Renal cortex interstitium (tissue), 11 donors: ENCODE measurements at regions not wholly inside any gene's neighbourhood (a gene's known extent, or its start where the extent isn't known, plus 50 kb on each side); places are given as distances from the start of the nearest gene placed in this dataset.
"Not testable (repeated sequence)": the region's sequence is repeated elsewhere in the genome, so short reads cannot be mapped to it uniquely, and the experiment has no call there.

Experiments
- DNase-seq, 11 donors: peaks; one replicate each; pipeline ENCODE4 v3.0.0-alpha.2; 2013; ENCODE audit warnings: low read depth in 9 of 11, low spot score in 4 of 11; ENCODE audit errors: extremely low read depth in 1 of 11

DNA sequence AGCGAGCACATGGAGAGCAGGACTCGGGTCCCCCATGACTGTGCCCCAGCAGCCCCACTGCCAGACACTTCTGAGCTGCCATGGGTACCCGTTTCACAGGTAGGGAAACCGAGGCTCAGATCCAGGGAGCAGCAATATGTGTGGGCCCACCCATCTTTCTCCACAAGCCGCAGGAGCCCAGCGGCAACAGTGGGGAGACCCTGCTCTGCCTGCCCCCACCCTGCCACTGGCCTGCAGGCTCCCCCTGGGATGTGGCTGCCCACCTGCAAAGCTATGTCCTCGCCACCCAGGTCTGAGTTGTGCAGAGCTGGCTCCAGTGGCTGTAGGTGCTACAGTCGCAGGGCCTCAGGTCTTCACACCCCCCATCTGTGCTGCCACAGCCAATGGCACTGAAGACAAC is 50.6 kb upstream of the C1QTNF9B start:
- DNase-seq: no peak

DNA sequence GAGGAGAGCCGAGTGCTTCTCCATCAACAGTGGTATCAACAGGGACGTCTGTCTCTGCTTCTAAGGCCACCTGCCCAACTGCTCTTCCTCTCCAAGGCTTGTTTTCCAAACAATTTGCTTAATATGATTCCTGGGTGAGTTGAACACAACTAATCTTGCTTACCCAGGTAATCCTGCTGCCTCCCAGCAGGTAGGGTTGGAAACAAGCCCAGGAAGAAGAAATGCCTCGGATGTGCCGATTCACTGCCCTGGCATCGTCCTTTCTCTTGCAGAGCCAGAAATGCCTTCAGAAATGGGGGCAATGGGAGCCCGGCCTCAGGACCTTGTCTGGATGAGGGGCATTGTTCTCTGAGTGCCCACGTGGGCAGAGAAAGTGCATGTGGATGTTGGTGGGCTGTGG is 51.9 kb upstream of the C1QTNF9B start:
- DNase-seq: no peak

DNA sequence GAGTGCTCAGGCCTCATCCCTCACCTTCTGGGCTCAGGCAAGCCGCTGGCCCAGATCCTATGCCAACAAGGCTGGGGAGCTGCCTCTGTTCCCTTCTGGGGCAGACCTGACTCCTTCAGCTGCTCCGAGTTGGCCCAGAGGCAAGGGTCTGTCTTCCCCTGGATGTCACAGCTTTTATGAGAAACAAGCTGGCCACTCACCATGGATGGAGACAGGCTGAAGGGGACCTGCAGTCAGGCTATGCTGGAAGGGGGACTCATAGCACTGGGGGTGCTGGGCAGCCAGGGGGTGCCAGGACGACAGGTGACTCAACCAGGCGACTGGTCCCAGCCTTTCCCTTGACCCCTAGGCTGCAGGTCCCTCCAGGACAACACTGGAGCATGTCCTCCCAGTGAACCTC is 52.4 kb upstream of the C1QTNF9B start:
- DNase-seq: no peak

DNA sequence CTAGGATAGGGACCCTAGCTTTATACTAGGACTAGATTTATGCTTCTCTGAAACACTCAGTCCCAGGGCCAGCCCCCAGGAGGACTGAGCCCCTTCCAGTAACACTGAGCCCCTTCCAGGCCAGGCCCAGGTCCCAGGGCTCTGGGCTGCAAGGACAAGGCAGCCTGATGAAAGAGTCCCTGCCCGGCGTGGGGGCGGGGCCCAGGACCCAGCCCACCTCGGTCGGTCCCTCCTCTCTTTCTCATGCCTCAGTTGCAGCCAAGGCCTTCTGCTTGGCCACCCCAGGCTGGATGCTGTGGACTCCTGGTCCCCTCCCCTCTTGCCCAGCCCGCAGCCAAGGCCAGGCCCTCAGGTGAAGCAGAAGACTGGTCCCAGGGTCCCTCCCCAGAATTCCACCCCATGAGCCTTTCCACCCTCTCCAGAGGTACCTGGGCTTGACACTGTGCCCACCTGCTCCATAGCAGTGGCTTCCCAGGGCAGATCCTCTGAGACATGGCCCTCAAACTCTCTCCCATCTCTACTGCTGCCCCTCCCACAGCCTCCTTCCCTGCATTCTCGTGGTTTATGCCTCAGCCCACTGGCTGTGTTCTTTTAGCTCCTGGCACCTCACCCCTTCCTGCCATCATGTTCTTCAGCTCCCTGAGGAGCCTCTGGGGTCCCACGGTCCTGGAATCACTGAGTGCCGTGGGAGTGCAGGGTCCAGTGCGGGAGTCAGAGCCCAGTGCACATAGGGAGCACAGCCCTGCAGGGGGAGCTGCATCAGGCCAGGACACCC is 53.6 kb upstream of the C1QTNF9B start:
- DNase-seq: no peak

DNA sequence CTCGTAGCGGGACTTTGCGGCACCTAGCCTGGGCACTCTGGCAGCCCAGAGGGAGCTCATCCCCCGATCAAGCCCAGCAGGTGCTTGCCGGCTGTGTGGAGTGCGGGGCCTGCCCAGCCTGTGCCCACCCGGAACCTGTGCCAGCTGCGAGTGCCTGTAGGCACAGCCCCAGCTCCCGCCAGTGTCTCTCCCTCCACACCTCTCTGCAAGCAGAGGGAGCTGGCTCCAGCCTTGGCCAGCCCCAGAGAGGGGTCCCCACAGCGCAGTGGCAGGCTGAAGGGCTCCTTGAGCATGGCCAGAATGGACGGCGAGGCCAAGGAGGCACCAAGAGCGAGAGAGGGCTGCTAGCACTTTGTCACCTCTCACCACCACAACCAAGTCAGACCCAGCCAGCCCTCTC is 55.5 kb upstream of the C1QTNF9B start:
- no peak for DNase-seq

DNA sequence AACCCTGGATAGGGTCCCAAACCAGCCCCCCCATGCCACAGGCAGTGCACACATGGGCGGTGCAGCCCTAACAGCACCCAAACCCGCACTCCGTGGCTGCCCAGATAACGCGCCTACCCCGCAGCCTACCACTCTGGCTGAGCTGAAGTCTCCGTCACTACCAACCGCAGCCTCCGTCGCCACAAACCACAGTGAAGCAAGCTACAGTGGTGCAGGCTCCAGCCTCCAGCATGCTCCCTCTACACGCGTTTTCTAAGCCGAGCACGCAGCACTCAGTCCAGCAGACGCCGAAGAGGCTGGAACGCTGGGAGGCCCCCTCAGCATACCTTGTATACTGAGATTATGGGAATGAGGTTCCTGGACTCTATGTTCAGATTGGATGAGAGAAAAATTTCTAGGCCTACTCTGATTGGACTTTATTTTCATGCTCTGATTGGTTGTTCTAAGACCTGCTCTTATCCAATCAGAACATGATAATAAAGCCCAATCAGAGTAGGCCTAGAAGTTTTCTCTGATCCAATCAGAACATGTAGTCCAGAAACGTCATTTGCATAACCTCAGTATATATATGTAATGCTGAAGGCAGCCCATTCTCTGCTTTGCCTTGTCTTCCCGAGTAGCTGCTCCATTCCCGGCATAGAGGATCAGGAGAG is 56.7 kb upstream of the C1QTNF9B start:
- no peak for DNase-seq

DNA sequence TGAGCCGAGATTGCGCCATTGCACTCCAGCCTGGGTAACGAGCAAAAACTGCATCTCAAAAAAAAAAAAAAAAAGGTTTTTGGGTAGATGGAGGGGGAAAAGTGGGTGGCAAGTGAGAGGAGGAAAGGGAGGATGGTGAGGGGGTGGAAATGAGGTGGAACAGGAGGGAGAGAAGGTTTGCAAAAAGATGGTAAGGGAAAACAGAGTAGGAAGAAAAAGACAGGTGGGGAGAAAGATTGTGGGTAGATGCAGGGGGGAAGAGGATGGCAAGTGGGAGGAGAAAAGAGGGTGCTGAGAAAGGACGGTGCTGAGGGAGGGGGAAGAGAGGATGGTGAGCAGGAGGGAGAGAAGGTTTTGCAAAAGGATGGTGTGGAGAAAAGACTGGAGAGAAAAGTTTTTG is 57.8 kb upstream of the C1QTNF9B start:
- DNase-seq: no peak

GRCh38 chr13:23956106-23956505 is 58.8 kb upstream of the C1QTNF9B start:
- no peak for DNase-seq

- no peak for DNase-seq
Observed at GRCh38 chr13:23957981-23958380, 60.7 kb upstream of the C1QTNF9B start.

DNA sequence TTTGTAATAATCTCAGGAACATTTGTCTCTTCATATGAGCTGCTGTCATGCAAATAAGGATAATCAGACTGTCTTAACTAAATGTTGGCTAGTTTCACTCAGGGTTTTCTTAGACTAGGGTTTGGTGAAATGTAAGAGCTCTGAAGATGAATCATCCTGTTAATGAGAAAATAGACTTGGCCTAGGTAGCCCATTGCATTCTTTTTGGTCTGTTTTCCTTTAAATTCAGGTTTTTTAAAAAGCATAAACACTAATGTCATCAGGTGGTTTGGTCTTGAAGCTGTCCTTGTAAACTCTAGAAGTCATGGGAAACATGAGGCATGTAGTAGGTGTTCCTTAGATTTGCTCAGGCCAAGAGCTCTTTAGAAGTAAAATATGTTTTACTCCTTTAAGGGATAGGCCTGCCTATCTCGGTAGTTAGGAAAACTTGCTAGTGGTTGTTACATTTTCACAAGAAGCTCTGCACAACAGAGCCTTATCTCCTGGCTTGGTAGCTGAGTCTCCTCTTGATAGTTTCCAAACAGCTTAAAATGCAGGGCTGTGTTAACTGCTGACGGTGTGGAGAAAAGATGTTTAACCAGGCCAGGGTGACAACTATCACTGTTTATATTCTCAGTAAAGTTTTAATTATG is 62.0 kb upstream of the C1QTNF9B start:
- no peak for DNase-seq

- DNase-seq: no peak
Observed at GRCh38 chr13:23960566-23961156, 63.4 kb upstream of the C1QTNF9B start.

DNA sequence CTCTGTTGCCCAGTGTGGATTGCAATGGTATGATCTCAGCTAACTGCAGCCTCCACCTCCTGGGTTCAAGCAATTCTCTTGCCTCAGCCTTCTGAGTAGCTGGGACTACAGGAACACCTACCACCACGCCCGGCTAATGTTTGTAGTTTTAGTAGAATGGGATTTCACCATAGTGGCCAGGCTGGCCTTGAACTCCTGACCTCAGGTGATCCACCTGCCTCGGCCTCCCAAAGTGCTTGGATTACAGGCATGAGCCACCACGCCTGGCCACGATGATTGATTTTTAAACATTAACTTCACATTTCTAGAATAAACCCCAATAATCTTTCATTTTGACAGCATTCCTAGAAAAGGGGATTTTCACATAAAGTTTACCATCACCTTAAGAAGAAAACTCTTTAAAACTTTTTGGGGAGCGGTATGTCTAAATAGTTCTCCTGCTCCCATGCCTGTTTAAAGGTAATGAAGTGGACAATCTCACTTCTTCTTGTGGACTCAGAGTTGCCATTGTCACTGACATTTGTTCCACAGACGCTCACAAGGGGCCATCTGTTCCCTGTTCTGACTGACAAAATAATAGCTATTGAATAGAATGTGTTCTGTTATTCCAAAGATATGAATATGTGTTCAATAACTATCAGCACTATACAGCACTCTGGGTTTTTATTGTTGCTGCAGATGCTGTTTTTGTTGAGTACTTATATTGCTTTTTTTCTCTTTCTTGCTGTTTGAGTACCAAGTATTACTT is 66.1 kb upstream of the C1QTNF9B start:
- DNase-seq: no peak

DNA sequence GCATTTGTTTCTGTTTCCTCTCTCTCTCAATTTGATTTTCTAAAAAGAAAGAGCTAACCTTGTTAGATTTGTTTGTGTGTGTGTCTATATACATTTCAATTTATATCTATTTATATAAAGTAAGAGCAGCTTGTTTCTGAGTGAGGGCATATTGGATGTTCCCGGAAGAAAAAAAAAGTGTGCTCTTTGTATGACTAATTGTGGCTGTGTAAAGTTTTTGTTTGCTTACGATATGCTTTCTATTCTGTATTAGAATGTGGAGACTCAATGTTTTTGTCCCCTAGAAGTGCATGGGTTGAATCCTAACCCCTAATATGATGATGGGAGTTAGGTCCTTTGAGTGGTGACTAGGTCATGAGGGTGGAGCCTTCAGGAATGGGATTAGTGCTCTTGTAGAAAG is 66.6 kb upstream of the C1QTNF9B start:
- no peak for DNase-seq

DNA sequence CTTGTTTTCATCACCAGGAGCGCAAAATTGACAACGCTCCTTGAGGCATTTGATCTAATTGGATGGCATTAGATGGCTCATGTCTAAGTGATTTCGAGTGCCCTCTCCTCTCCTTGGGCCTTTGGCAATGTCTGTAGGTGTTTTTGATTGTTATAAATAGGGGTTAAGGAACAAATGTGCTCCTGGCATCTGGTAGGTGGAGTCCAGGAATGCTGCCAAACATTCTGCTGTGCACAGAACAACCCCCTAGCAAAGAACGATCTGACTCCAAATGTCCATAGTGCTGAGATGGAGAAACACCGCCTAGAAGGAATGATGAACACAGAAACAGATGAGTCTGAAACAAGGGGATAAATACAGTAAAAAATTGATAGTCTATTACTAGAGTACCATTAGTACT is 68.0 kb upstream of the C1QTNF9B start:
- DNase-seq: no peak

- DNase-seq: no peak
Observed at GRCh38 chr13:23966221-23966690, 69.0 kb upstream of the C1QTNF9B start.

GRCh38 chr13:23966691-23967615 is 69.7 kb upstream of the C1QTNF9B start:
- DNase-seq: no peak

DNA sequence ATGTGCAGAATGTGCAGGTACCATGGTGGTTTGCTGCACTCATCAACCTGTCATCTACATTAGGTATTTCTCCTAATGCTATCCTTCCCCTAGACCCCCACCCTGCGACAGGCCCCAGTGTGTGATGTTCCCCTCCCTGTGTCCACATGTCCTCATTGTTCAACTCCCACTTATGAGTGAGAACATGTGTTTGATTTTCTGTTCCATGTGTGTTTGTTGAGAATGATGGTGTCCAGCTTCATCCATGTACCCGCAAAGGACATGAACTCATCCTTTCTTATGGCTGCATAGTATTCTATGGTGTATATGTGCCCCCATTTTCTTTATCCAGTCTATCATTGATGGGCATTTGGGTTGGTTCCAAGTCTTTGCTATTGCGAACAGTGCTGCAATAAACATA is 70.5 kb upstream of the C1QTNF9B start:
- DNase-seq: not testable (repeated sequence)

GRCh38 chr13:23969647-23970046 is 72.3 kb upstream of the C1QTNF9B start:
- peak in 1 of 11 donors; percentile 46 for DNase-seq
